GM11168 (cell line): ENCODE measurements at regions not wholly inside any gene's neighbourhood (a gene's known extent, or its start where the extent isn't known, plus 50 kb on each side); places are given as distances from the start of the nearest gene placed in this dataset.

Experiments
- in situ Hi-C: fragments of 300-500 bp; cut with MboI; formaldehyde crosslinking; loops from one replicate; pipeline ENCODE4 v1.12.0; 2022; ENCODE audit warnings: low sequenced_read_pairs; ENCODE audit not compliant: unreplicated experiment

GRCh38 chr9:135006911-135007570 is 80.4 kb upstream of the OLFM1 start:
- in situ Hi-C loops = no loop called here

DNA sequence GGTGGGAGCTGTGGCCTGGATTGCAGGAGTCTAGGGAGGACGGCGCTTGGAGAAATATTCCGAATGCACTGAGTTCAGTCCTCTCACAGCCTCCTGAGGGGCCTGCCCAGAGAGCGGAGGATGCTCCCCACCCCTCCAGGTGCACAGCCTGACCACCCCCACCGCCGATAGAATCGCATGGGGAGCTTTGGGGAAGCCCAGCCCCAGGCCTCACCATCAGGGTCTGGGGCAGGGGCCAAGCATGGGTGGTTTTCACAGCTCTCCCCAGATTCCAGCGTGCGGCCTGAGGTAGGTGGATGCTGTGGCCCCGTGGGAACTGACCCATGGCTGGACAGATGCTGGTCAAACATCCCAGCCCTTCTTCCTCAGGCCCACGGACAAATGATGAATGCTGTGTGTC is 79.9 kb upstream of the OLFM1 start:
- in situ Hi-C loops = no loop called here

GRCh38 chr9:135008416-135008815 is 79.1 kb upstream of the OLFM1 start:
- in situ Hi-C loops = no loop called here

DNA sequence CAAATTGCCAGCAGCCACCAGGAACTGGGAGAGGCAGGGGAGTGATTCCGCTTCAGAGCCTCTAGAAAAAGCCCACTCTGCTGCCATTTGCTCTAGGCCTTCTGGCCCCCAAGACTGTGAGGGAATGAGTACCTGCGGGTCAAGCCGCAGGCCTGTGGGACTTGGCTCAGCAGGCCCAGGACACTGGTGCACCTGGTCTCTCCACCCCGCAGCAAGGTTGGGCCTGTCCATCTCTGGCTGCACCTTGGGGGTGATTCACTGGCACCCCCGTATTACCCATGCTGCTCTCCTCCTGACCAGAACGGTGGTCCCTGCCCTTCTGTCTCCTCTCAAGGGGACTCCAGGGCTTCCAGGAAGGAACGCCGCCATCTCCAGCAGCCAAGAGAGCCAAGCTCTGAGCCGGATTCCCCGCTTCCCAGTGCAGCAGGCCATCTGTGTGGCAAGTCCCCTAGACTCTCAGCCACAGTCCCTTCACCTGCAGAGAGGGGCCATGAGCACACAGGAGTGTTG is 78.4 kb upstream of the OLFM1 start:
- in situ Hi-C loops = no loop called here

DNA sequence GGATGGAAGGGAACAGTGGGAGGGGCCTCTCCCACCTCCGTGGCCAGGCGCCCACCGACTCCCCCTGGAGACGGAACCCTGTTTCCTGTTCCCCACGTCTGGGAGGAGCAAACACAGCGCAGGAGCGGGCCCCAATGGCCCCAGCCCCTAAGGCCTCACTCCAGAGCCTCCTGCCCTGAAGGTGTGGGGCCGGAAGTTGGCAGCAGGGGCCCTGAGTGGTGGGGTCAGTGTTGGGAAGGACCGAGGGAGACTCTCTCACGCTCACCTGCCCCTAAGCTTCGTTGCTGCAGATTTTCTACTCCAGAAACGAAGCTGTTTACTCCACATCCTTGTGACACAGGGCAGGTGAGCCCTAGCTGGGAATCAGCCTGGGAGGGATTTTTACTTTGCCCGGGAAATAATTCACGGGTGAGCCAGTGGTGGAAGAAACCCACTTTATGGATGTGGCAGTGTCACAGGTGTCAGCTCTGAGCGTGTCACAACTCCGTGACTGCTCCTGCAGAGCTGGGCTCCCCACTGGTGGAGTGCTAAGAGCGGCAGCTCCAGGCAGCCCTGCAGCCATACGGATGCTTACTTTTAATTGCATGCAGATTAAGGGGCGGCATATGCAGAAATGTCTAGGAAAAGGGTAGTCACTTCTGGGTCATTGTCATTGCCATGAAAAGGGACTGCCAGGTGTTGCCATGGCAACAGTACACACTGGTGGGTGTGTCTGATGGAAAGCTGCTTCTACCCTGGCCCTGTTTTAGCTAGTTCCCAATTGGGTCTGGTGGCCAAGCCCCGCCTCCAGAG is 77.5 kb upstream of the OLFM1 start:
- in situ Hi-C loops = no loop called here

DNA sequence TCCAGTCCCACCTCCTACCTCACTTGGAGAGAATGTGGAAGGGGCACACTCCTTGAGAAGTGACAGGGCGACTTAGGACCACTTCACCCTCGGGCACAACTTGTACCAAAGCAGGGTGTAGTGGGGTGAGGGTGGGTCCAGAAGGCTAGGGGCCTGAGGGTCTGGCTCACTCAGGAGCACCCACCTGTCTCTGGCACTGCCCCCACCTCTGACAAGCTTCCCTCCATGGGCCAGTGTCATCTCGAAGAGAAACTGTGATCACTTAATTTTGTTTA is 76.9 kb upstream of the OLFM1 start:
- in situ Hi-C loops = no loop called here

- in situ Hi-C loops = no loop called here
Observed at GRCh38 chr9:135010921-135011320, 76.5 kb upstream of the OLFM1 start.

DNA sequence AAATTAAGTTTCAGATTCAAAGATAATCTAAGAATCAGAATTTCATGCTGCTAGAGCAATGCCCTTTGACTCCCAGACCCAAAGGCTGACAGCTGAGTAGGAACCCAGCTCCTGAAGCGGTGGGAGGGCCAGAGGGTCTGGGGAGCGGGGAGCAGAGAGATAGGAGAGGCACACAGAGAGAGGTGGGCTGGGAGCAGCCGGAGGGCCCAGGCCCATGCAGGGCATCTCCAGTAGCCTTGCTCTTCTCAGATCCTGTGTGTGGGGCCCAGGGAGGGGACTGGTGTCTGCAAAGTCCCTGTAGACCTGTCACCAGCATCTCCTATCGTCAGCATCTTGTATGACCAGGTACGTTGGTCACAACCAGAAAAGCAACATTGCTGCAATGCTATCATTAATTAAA is 75.3 kb upstream of the OLFM1 start:
- in situ Hi-C loops = no loop called here

GRCh38 chr9:135014311-135015010 is 73.0 kb upstream of the OLFM1 start:
- in situ Hi-C loops = no loop called here

DNA sequence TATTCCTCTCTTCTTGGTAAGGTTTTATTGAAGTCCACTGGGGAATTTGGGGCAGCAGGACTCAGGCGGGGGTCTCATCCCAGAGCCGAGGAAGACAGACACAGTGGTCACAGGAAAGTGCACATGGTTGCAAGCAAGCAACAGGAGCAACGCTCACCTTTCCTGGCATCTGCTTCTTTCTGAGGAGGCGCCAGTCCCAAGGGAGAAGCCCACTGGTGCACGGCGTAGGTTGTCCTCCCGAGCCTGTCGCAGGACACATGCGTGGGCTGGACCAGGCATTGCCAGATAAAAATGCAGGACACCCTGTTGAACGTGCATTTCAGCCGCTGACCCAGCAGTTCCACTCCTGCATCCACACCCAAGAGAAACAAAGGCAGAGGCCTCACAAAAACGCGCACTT is 72.4 kb upstream of the OLFM1 start:
- in situ Hi-C loops = no loop called here

DNA sequence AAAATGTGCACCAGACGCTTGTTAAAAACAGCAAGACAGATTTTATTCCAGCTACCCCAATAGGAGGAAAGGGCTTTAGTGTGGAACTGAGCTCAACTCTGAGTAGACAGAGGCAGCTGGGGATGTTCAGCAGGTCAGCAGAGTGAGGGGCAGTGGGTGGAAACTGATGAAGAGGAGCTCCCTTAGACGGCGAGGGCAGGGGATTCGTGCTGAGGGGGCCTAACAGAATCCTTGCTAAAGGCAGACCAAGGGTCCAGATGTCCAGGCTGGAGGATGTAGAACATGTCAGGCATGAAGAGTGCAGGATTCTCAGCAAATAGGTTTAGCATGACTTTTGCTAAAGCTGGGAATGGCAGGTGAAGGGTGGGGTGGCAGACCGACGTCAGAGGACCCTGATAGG is 71.9 kb upstream of the OLFM1 start:
- in situ Hi-C loops = no loop called here

GRCh38 chr9:135016037-135016640 is 71.3 kb upstream of the OLFM1 start:
- in situ Hi-C loops = no loop called here

DNA sequence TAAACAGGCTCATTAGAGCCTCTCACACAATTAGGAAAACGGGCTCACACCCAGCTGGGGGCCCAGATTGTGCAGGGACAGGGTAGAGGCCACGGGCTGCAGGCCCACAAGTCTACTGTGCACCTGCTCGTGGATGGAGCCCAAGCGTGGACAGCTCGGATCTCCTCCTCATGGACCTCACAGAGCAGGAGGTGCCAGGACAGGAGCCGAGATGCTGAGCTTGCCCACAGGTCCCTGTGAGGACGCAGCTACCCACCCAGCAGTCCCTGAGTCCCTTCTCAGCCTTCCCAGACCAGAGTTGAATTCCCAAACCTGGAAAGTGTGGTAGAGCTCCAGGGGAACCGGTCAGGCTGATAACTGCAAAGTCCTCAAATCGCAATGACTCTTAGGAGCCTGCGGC is 70.6 kb upstream of the OLFM1 start:
- in situ Hi-C loops = no loop called here

DNA sequence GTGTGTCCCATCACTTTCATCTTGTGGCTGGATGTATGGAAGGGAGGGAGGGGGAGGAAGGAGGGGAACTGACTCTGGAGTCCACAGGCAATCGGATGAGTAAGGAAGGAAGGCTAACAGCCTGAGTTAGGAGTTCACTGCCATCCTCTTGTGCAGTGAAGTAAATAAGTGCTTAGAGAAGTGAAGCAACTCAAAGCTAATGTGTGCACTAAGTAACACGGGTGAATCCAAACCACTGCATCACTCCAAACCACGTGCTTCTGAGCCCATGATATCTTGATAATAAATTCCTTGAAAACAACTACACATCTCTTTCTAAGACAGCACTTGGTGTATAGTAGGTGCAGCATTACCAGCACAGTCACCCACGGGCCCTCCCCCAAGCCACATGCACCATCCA is 69.6 kb upstream of the OLFM1 start:
- in situ Hi-C loops = no loop called here

DNA sequence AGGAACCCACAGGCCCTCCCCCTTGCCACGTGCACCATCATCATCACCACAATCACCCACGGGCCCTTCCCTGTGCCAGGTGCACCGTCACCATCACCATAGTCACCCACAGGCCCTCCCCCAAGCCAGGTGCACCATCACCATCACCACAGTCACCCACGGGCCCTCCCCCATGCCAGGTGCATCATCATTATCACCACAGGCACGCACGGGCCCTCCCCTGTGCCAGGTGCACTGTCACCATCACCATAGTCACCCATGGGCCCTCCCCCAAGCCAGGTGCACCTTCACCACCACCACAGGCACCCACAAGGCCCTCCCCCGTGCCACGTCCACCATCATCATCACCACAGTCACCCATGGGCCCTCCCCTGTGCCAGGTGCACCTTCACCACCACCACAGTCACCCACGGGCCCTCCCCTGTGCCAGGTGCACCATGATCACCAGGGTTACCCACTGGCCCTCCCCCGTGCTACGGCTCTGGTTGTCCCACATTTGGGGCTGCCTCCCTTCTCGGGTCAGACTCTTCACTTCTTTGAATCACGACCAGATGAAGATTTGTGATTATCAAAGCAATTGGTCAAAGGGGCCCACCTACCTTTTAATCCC is 69.1 kb upstream of the OLFM1 start:
- in situ Hi-C loops = no loop called here

- in situ Hi-C loops = no loop called here
Observed at GRCh38 chr9:135019224-135019623, 68.2 kb upstream of the OLFM1 start.

DNA sequence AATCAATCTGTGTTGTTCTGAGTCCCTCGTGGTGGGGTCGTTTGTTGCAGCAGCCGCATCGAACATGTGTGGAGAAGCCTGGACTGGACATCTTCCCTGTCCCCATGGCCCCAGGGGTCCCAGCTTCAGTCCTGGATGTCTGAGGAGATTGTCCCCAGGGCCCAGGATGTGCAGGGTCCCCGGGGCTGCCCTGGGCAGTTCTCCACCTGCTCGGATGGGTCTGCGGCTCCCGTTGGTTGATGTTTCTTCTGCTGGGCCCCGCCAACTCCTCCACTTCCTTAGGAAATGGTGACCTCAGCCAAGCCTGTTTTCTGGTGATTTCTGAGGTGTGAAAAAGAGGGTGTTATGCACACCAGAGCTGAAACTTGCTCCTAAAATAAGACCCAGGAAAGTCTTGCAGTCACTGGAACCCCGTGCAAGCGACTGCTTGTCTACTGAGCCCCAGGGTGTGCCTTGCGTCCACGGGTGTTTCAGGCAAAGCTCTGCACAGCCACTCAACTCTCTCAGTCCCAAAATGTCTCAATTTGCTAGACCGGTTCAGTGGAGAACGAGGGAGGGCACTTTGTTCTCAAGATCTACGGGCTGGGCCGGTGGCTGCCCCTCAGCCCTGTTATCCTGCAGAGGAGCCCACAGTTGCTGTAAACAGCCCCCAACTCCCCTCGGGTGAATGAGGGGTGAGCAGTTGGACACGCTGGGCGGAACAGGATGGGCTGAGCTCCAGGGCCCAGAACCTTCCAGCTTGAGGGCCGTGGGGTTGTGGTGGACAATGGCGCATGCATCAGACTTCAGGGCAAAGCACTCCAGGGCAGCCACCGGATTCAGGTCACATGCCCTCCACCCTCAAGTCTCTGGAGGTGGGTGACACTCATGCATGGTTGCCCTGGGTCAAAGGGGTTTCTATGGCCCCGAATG is 66.7 kb upstream of the OLFM1 start:
- in situ Hi-C loops = no loop called here

- in situ Hi-C loops = no loop called here
Observed at GRCh38 chr9:135021393-135021789, 66.1 kb upstream of the OLFM1 start.

DNA sequence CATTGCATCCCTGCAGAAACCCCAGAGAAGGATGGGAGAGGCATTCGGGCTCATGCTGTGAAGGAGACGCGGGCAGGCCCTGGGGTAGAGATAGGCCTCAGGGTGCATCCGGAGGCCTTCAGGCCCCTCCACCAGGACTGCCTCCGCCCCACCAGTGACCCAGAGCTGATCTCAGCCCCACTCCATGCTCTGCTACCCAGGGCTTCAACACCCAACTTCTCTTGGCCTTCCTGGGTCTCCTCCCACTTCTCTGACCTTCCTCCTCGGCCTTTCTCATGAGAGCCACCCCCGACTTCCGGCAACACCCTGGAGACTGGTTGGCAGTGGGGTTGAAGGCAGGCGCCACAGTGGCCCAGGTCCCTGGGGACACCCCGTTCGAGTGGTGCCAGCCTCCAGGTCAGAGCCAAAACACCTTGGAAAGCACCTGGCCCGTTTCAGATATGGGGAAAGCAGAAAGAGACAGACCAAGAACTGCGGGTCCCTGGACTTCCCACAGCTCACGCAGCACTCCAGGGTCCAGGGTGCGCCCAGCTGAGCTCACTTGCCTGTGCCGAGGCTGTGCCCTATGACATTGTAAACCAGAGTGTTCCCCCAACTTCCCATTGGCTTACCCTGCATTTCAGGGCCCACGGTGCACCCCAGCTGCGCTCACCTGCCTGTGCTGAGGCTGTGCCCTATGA is 65.1 kb upstream of the OLFM1 start:
- in situ Hi-C loops = no loop called here
